Ramos (cell line): ENCODE measurements at regions not wholly inside any gene's neighbourhood (a gene's known extent, or its start where the extent isn't known, plus 50 kb on each side); places are given as distances from the start of the nearest gene placed in this dataset.

ENCODE experiments used
- in situ Hi-C: fragments of 300-500 bp; cut with MboI; formaldehyde crosslinking; loops from one replicate; pipeline ENCODE4 v1.14.3; 2022; ENCODE audit warnings: low sequenced_read_pairs; ENCODE audit not compliant: unreplicated experiment

DNA sequence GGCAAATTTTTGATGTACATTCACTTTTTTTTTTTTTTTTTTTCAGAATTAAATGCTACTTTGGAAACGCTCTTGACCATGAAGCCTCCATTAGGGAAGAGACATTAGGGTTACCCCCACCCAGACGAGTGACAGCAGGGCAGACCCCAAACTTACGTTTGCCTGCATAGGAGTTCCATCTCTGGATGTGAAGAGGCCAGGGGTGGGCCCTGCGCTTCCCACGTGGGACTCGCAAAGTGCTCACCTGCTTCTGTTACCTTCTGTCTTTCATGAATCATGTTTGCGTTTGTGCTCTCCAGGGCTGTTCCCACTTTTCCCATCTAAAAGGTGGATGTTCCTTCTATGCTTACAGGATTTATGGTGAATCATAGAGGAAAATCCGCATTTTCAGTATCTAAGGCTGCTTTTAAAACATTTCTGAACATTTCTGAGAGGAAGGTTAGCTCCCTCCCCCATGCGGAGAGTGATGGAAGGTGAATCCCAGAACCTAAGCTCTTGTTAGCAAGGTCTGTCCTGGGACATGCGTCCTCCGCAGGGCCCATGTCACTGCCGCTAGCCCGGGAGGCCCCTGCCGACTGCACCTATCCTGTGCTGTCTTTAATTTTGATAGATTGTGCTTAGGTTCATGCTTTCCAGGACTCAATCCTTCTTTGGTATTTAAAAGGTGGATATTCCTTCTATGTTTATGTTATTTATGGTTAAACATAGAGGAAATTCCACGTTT is 135.7 kb upstream of the RTL1 start:
- in situ Hi-C loops: no loop called here

DNA sequence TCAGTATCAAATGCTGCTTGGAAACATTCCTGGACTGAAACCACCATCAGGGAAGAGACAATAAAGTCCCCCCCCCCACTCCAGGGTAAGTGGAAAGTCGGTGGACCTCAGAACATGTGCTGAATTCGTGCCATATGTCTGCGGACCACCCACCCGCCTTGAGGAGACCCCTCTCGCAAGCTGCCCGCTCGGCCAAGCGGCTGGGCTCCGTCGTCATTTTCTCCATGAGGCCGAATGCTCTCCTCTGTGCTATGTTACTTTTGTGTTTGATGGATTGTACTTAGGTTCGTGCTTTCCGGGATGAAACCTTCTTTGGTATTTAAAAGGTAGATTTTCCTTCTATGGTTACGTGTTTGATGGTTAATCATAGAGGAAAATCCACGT is 136.2 kb upstream of the RTL1 start:
- in situ Hi-C loops: no loop called here

DNA sequence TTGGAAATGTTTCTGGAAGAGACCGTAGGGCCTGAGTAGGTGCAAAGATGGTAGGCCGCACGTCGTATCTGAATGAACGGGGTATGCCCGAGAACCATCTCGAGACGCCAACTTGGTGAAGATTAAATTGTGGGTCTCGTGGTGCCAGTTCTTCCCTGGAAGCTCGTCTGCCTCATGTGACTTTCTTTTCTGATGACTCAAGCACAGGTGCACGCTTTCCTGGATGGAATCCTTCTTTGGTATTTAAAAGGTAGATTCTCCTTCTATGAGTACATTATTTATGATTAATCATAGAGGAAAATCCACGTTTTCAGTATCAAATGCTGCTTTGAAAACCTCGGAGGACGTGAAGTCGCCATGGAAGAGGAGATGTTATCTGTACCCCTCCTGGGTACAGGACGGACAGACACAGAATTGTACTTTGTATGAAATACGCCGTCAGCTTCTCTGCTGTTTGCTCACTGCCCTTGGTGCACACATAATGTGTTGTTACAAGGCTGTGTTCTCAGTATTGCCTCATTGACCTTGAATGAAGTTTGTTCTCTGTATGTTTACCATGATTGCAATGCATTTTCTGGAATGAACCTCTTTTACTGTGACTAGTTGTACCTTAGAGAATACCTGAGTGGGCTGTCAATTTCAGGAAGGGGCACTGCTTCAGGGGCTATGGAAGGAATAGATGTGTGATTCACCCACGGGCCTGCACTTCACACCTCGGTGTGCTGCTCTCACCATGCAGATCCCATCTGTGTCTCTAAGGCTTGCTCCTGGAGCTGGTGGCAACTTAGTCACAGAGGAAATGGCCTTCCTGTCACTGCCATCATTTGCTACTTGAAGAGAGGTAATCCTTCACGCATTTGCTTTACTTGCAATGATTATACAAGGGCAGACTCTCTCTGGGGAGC is 137.3 kb upstream of the RTL1 start:
- in situ Hi-C loops: no loop called here

DNA sequence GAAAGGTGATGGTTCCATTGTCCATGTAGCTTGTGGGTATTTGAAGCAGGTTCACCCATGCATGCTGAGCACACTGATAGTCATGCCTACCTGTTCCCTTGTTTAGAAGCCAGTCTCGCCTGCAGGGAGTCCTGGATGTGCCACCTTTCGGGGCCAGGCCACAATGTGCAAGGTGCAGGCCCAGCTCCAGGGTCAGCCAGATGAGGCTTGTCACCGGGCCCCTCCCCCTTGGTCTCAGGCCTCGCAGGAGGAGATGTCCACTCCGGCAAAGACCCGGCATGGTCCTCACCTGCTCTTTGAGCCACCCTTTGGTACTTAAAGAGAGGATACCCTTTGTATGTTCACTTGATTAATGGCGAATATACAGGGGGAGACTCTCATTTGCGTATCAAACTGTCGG is 140.4 kb upstream of the RTL1 start:
- in situ Hi-C loops: no loop called here

DNA sequence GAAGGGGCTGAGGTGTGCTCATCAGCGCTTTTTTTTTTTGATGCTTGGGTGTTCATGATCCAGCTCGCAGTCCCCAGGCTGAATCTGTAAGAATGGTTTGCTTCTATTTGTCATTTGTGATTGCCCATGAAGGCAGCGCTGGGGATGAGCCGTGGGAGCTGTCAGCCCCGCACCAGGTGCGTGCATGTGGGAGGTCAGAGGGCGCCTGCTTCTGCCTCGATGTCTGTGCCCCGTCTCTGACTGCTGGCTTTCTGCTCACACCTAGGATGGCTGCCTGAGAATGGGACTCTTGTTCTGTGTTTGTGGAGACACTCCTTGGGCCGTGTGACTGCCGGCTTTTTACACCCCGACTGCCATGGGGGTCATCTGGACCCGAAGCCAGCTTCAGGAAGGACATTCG is 141.2 kb upstream of the RTL1 start:
- in situ Hi-C loops: no loop called here

DNA sequence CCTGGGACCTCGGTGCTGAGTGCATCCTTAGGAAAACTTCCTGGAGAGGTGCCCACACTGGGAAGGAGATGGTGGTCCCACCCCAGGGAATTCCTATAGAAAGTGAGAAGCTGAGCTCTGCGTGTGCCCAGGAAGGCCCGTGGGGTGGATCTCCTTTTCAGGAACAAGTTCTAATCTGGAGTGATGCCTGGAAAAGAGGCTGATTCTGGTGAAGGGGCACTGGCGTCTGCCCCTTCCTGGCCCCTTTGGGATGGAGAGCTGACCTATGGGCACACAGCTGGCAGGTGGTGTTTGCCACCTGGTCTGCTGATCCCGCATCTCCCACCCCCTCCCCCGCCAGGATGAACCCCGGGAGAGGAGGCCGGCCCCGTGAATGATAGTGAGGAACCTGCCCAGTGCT is 142.0 kb upstream of the RTL1 start:
- in situ Hi-C loops: no loop called here

DNA sequence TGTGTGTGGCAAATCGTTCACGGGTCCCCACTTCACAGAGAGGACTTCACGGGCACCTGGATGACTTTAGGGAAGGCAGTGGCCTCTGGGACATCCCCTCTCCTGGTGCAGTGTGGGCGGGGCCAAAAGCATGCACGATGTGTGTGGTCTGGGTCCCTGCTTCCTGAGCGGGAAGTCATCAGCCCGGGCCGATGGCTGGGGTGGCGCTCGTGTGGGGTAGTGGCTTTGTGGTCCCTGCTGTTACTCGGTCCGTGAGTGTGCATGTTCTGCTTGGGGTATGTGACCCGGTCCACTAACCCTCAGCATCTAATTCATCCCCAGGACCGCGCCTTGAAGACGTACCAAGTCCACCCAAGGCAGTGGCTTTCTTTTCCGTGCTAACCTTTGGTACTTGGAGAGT is 142.5 kb upstream of the RTL1 start:
- in situ Hi-C loops: no loop called here

DNA sequence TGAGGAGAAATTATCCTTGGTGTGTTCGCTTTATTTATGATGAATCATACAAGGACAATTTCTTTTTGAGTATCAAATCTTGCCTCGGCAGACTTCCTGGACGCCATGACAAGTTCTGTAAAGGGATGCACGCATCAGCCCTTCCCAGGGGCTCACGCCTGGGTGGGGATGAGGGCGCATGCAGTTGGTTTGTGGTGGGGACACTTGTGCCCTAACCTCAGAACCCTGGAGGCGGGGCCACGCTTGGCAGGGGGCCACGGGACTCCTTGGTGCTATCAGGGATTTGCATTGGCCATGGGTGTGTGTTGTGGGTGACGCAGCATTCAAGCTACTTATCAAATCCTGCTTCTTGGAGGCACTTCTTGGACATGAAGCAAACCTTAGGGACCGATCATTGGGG is 143.8 kb upstream of the RTL1 start:
- in situ Hi-C loops: no loop called here

DNA sequence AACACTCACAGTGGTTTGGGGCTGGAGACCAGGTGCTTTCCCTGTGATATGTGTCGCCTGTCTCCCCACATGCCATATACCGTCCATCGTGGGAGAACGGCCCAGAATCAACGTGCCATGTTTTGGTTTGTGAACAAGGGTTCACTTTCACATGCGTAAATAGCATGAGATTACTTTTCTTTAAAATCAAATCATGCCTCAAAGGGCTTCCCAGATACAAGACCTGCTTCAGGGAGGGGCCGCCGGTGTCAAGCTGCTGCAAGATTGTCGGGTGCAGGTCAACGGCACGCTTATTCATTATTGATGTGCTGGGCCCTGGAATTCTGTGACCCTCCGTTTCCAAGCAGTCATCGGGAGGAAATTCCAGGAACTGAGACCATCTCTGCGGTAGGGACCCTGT is 145.2 kb upstream of the RTL1 start:
- in situ Hi-C loops: no loop called here

DNA sequence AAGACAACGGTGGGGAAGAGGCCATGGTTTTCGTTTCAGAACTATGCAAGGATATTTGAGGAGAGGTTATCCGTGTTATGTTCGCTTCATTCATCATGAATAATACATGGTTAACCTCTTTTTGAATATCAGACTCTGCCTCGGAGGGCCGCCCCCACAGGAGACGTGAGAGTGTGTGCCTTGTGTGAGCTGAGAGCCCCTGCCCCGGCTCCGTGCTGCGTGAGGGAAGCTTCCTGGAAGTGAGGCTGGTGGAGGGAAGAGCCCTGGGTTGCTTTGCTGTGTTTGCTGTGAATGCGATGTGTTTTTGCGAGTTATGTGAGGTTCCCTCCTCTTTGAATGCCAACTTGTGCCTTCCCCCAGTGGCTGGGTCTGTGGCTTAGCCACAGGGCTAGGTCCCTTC is 146.0 kb upstream of the RTL1 start:
- in situ Hi-C loops: no loop called here

DNA sequence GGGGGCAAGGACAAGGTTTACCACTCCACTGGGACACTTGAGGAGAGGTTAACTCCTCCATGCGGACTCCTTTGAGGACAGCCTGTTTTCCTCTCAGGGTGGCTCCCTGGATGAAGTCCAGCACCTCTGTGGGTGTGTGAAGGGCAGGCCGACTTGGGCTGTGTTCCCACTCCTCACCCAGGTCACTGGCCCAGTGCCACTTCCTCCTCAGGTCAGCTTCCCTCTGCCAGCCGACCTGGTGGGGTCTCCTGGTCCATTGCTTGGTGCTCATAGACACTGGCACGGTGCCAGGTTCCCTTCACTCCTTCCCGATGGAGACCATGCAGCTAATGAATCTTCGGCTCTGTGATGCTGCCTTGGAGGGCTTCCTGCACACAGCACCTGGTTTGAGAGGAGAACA is 146.4 kb upstream of the RTL1 start:
- in situ Hi-C loops: no loop called here

DNA sequence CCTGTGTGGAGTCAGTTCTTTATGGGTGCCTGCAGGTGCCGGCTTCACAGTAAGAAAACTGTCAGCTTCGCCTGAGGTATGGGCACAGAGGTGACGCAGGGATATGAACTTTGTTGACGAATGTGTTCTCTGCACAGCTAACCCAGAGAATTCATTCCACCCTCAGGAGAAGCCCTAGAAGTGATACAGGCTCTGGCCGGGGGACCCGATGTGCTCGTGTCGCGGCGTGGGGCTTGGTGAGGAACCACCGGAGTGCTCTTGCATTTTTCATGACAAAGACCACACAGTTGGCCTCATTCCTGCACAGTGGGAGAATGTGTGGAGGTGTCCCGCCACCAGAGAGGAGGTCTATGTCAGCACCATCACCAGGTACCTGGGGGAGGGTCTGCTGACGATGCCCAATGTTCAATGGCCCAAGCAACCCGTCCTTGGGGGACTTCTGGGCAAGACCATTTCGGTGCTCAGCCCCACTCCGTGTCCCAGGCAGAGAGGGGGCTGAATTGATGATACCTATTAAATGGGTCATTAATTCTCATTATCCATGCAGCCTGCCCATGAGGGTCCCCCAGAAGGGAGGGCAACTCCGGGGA is 147.5 kb upstream of the RTL1 start:
- in situ Hi-C loops: no loop called here

DNA sequence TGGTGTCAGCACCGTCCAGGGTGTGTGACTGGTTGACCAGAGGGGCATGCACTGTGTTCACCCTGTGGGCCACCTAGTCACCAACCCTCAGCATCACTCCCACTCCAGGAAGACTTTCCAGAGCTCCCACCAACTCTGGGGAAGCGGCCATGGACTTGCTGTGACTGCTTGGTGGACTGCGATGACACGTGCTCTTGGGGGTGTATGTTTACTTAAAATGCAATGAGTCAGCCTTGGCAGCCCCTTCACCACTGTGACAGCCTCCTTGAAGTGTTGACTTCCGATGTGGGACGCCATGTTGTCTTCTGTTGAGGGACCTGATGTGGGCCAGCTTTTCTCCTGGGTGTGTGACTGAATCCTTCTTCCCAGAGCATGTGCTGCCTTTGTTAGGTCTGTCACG is 151.1 kb upstream of the RTL1 start:
- in situ Hi-C loops: no loop called here

DNA sequence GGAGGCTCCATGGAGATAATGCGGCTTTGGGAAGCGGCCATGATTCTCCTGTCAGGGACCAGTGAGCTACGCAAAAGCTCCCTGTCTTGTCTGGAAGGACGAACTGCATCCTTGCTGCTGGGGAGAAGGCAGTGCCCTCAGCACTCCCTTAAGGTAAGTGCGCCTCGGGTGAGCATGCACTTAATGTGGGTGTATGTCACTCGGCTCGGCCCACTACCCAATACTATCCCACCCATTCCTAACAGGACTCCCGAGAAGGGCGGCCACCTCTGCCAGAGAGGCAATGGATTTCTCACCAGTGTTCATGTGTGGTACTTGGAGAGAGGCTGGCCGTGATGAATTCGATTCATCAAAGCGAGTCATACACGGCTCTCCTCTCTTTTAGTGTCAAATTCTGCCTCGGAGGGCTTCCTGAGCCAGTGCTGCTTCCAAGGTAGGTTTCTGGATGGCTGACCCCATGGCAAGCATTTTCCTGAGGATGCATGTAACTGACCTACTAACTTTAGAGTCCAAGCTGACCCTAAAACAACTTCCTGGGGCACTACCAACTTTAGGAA is 151.7 kb upstream of the RTL1 start:
- in situ Hi-C loops: no loop called here

DNA sequence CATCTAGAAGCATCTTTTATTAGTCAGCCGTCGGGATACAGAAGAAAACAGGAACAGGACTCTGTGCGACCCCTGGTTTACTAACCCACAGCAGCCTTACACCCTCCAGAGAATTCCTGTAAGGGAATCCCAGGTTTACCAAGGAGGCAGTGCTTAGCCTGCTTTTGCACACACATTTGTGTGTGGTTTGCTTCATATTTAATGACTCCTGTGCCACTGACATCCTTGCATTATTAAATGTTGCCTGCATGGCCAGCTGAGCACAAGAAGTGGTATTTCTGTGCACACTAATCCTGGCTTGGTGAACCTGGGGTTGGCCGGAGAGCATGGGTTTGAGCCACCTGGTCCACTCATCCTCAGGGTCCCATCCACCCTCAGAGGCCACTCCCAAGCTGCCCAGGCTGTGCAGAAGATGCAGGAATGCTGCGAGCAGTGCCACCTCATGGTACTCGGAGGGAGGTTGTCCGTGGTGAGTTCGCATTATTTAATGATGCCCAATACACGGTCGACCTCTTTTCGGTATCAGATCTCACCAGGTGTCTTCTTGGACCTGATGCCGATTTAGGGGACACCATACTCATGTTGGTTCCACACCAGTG is 152.4 kb upstream of the RTL1 start:
- in situ Hi-C loops: no loop called here

DNA sequence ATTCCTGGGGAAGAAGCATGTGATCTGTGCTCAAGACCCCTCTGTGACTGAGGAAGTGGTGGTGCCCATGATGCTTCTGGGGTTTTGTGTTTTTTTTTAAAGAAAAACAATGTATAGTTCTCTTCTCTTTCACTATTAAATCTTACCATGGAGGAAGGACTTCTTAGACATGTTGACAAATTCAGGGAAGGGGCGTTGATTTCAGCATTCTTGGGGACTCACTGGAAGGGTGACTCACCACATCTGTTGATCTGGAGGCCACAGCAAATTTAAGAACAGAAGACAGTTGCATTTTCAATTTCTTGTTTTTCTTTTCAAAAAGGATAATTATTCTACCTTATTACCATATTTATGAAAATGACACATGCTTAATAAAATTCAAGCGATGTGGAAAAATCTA is 152.9 kb upstream of the RTL1 start:
- in situ Hi-C loops: no loop called here

DNA sequence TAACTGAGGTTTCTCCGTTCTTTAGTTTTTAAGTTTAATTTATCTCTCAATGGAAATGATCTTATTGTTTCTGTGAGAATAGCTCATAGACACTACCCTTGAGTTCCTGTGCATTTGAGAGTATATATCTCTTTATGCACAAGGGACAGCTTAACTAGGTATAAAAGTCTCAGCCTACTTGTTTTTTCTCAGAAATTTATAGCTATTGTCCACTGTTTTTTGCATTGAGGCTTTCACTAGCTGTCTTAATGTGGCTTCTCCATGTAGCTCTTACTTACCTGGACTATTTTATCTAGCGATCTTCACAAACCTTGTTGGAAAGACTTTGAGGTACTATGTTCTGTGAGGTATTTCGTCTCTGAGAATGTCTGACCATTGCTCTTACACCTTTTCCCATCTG is 153.9 kb upstream of the RTL1 start:
- in situ Hi-C loops: no loop called here

DNA sequence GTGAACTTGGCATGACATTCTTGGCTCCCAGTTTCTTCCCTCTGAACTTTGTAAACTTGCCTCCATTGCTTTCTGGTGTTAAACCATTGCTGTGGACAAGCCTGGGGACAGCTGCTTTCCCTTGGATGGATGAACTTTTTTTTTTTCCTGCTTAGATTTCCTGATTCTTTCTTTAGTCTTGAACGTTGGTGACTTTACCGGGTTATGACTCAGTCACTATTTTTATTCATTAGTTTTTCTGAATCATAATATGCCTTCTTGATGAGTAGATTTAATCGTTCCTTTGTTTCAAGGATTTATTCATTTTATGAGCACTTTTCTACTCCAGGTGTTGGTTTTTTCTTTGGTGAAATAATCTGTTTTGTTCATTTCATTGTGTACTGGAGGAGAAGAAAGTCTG is 155.0 kb upstream of the RTL1 start:
- in situ Hi-C loops: no loop called here

DNA sequence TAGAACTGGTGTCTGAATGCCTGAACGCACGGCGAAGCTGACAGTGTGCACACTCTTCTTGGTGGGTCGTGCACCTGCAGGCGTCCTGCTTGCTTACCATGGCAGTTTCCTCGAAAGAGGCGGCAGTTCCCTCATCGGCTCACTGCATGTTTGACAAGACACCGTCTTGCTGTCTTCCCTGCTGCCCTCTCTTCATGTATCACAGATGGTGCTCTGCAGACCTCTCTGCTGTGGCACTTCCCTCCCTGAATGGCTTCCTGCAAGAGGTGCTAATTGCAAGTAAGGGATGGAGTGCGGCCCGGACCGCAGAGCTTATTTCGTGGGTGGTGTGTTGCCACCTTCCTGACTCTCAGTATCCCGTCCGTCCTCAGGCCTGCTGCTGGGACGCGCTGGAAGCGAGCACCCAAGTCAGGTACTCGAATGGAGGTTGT is 156.7 kb upstream of the RTL1 start:
- in situ Hi-C loops: no loop called here

DNA sequence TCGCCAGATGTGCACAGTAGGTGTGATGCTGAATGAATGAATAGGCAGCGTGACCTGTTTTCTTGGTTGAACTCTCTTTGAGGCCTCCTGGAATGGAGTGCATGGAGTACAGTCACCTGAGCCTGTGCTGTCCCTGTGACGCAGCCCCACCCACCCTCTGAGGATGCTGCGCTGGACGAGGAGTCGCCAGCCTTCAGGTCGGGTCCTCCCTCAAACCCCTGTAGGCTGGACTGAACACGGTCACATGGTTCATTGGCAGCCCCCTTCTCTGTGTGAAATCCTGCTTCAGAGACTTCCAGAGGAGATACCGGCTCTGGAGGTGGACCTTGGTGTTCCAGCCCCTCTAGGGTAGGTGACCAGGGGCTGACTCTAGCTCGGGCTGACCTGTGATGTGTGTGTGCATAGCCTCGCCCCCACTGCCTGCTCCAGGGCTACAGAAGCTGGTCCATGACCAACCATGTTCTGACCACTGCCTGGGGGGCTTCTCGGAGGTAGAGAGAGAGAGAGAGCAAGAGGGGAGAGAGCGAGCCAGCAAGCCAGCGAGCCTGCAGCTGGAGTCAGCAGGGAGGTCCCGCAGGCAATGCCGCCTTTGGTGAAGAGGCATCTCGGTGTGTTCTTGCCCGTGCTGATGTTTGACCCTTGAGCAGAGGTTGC is 158.0 kb upstream of the RTL1 start:
- in situ Hi-C loops: no loop called here
